Esophagus squamous epithelium (tissue), 5 donors: ENCODE measurements at regions not wholly inside any gene's neighbourhood (a gene's known extent, or its start where the extent isn't known, plus 50 kb on each side); places are given as distances from the start of the nearest gene placed in this dataset.

Source experiments
- DNase-seq: peaks from one replicate; lab custom pipeline; 2025; lab: John Stamatoyannopoulos, UW
- H3K27ac ChIP-seq, 4 donors: fragments of 200-600 bp; sonication (generic); one replicate each; pipeline ENCODE4 v1.5.1; 2016 to 2019; ENCODE audit warnings: mild to moderate bottlenecking in 1 of 4
- H3K27me3 ChIP-seq, 4 donors: fragments of 200-600 bp; sonication (generic); 1 replicate in 3 of 4; 2 replicates in 1 of 4; pipeline versions ENCODE4 v1.5.1 to v1.6.0; 2017 to 2021; ENCODE audit warnings: antibody characterized with exemption in 1 of 4
- H3K36me3 ChIP-seq, 3 donors: fragments of 200-600 bp; sonication (generic); one replicate each; pipeline ENCODE4 v1.5.1; 2016 to 2019
- H3K4me1 ChIP-seq, 3 donors: fragments of 200-600 bp; sonication (generic); one replicate each; pipeline ENCODE4 v1.5.1; 2017 to 2019
- H3K4me3 ChIP-seq, 4 donors: fragments of 200-600 bp; sonication (generic); 1 replicate in 3 of 4; 2 replicates in 1 of 4; pipeline ENCODE4 v1.5.1; 2016 to 2019; ENCODE audit warnings: mild to moderate bottlenecking in 2 of 4, moderate library complexity in 1 of 4
- H3K9me3 ChIP-seq, 3 donors: fragments of 200-600 bp; sonication (generic); one replicate each; pipeline ENCODE4 v1.5.1; 2016 to 2019
- CTCF ChIP-seq, 6 experiments: fragments of 450-650 bp in 4 of 6; fragments of 200-600 bp in 2 of 6; sonication (generic) in 2 of 6; IDR thresholded peaks; one replicate each; pipeline ENCODE4 v1.5.1; 2016 to 2019; ENCODE audit warnings: antibody characterized with exemption in 6 of 6, mild to moderate bottlenecking in 4 of 6, moderate library complexity in 4 of 6
- POLR2A ChIP-seq, 4 donors: fragments of 450-650 bp; IDR thresholded peaks; one replicate each; pipeline ENCODE4 v1.6.1; 2017; ENCODE audit warnings: antibody characterized with exemption in 4 of 4, mild to moderate bottlenecking in 4 of 4, moderate library complexity in 3 of 4
- whole genome bisulfite sequencing, 2 donors: methylation state at CpG; one replicate each; pipeline ENCODE4 v1.1.5; 2018; 5-methylcytosine and 5-hydroxymethylcytosine counted together
- intact Hi-C: fragments of 100-400 bp; cut with DNase I; formaldehyde crosslinking; loops from one replicate; pipeline ENCODE4 v1.15.0; 2022
- donor health status: DM: yes; HTN: yes; CAD: no.

GRCh38 chr6:8278562-8278961 lies 156.8 kb downstream of the SLC35B3 start:
- 63 to 83% methylated on average over 8 of the region's 8 CpGs for WGBS, 2 donors
- DNase-seq, result no peak
- Histone ChIP-seq H3K9me3 (no peaks in the 10 kb centered on the region), H3K4me3 (no peak overlapping the region), H3K4me1 (no peaks in the 10 kb centered on the region), H3K27ac (no peak overlapping the region), H3K36me3 (no peaks in the 10 kb centered on the region), H3K27me3 (no peaks in the 10 kb centered on the region)
- intact Hi-C loops, result no loop called here
- TF ChIP-seq CTCF (IDR thresholded peaks at IDR 0.05), result no peak
- no peak for TF ChIP-seq POLR2A (IDR thresholded peaks at IDR 0.05)

GRCh38 chr6:8277769-8278168 lies 157.6 kb downstream of the SLC35B3 start:
- Histone ChIP-seq H3K27me3 (no peaks in the 10 kb centered on the region), H3K4me3 (no peak overlapping the region), H3K9me3 (no peaks in the 10 kb centered on the region), H3K36me3 (no peaks in the 10 kb centered on the region), H3K4me1 (no peaks in the 10 kb centered on the region), H3K27ac (no peak overlapping the region)
- no peak for DNase-seq
- TF ChIP-seq POLR2A (IDR thresholded peaks at IDR 0.05) (no peak), CTCF (IDR thresholded peaks at IDR 0.05) (no peak)
- WGBS, 2 donors, result 38 to 50% methylated on average over 1 to 7 of the region's 7 CpGs
- intact Hi-C loops, result no loop called here

- no peak for TF ChIP-seq CTCF (IDR thresholded peaks at IDR 0.05)
- no peak for TF ChIP-seq POLR2A (IDR thresholded peaks at IDR 0.05)
- Histone ChIP-seq H3K27me3 (no peaks in the 10 kb centered on the region), H3K4me1 (no peaks in the 10 kb centered on the region), H3K36me3 (no peaks in the 10 kb centered on the region), H3K9me3 (no peaks in the 10 kb centered on the region), H3K27ac (no peak overlapping the region), H3K4me3 (no peak overlapping the region)
- WGBS, 2 donors, result 74 to 83% methylated on average over 7 of the region's 7 CpGs
- no peak for DNase-seq
- intact Hi-C loops, result no loop called here
These were observed 159.2 kb downstream of the SLC35B3 start for GRCh38 chr6:8276148-8276547.

- H3K4me1 ChIP-seq, result no peaks in the 10 kb centered on the region
- no peaks in the 10 kb centered on the region for H3K9me3 ChIP-seq
- no peak overlapping the region for H3K27ac ChIP-seq
- intact Hi-C loops, result no loop called here
- no peaks in the 10 kb centered on the region for H3K36me3 ChIP-seq
- no peak overlapping the region for H3K4me3 ChIP-seq
- TF ChIP-seq CTCF (IDR thresholded peaks at IDR 0.05) (no peak), POLR2A (IDR thresholded peaks at IDR 0.05) (no peak)
- no peaks in the 10 kb centered on the region for H3K27me3 ChIP-seq
- DNase-seq, result no peak
These were observed 159.7 kb downstream of the SLC35B3 start for GRCh38 chr6:8275667-8276066.

- Histone ChIP-seq H3K36me3 (no peaks in the 10 kb centered on the region), H3K27me3 (no peaks in the 10 kb centered on the region), H3K9me3 (no peaks in the 10 kb centered on the region), H3K4me1 (no peaks in the 10 kb centered on the region), H3K27ac (no peak overlapping the region), H3K4me3 (no peak overlapping the region)
- TF ChIP-seq CTCF (IDR thresholded peaks at IDR 0.05) (no peak), POLR2A (IDR thresholded peaks at IDR 0.05) (no peak)
- intact Hi-C loops, result no loop called here
- WGBS, 2 donors, result 58 to 68% methylated on average over 3 of the region's 3 CpGs
- DNase-seq, result no peak
These were observed 161.1 kb downstream of the SLC35B3 start for GRCh38 chr6:8274226-8274625.
